ENCODE measurements at regions not wholly inside any gene's neighbourhood (a gene's known extent, or its start where the extent isn't known, plus 50 kb on each side); places are given as distances from the start of the nearest gene placed in this dataset.

DNA sequence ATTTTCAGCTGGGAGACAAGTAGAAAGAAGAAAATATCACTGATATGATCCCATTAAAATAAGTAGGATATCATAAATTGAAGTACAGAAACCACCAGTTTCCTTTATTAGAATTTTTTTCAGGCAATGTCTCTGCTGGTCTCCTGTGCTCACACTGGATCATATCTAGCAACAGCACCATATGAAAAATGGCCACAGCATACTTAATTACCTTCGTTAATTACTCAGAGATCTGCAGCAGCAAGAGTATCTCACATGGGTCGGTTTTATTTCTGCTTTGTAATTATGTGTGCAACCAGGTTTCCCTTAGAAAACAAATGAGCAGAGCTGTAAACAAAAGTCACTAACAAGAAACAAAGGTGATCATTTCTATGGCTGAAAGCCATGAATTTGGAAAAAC is 287.9 kb downstream of the LRRIQ3 start:
- Histone ChIP-seq H3K4me1 (ENCODE audit: insufficient read depth) (no peaks in the 10 kb centered on the region), H3K27ac (no peak overlapping the region), H3K27me3 (no peaks in the 10 kb centered on the region), H3K36me3 (no peaks in the 10 kb centered on the region), H3K9me3 (no peaks in the 10 kb centered on the region), H3K4me3 (no peak overlapping the region)
- WGBS, 3 donors, result 58 to 80% (median 58%) methylated on average over 2 of the region's 2 CpGs
- DNase-seq, result no peak
- TF ChIP-seq CTCF (IDR thresholded peaks at IDR 0.05), result no peak
- TF ChIP-seq EP300 (IDR thresholded peaks at IDR 0.05), result no peak
- TF ChIP-seq POLR2A (IDR thresholded peaks at IDR 0.05), result no peak
- intact Hi-C loops (cut with DNase I), result no loop called here

DNA sequence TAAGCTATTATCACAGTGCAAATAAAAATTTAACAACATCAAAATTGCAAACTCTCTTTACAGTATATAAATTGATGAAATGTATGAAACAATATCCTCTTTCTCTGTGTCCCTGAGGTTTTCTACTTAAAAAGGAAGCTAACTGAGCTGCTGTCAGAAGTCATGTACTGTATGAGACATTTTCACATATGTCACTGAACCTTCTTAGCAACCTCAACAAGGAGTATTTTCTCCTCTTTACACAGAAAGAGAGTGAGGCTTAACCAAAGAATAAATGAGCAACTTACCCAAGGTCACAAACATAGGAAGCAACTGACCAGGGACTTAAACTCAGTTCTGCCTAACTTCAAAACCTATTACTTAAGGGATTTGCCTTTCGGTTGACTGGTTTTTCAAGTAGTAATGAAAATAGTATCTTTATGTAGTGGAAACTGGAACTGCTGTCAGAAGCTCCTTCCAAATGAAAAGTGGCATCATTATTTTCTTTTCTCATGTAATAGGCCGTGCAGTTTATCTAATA is 288.9 kb downstream of the LRRIQ3 start:
- no peaks in the 10 kb centered on the region for H3K27me3 ChIP-seq
- WGBS, 3 donors, result 64 to 76% (median 64%) methylated on average over 2 of the region's 2 CpGs
- intact Hi-C loops (cut with DNase I), result no loop called here
- DNase-seq, result no peak
- no peak overlapping the region for H3K4me3 ChIP-seq
- H3K36me3 ChIP-seq, result no peaks in the 10 kb centered on the region
- H3K27ac ChIP-seq, result no peak overlapping the region
- H3K9me3 ChIP-seq, result no peaks in the 10 kb centered on the region
- no peaks in the 10 kb centered on the region for H3K4me1 ChIP-seq (ENCODE audit: insufficient read depth)
- TF ChIP-seq CTCF (IDR thresholded peaks at IDR 0.05) (no peak), POLR2A (IDR thresholded peaks at IDR 0.05) (no peak), EP300 (IDR thresholded peaks at IDR 0.05) (no peak)

GRCh38 chr1:73907051-73907450 is 290.9 kb downstream of the LRRIQ3 start:
- no peaks in the 10 kb centered on the region for H3K36me3 ChIP-seq
- TF ChIP-seq POLR2A (IDR thresholded peaks at IDR 0.05), result no peak
- no peak for TF ChIP-seq EP300 (IDR thresholded peaks at IDR 0.05)
- no peak for TF ChIP-seq CTCF (IDR thresholded peaks at IDR 0.05)
- no peak for DNase-seq
- intact Hi-C loops (cut with DNase I), result no loop called here
- H3K9me3 ChIP-seq, result no peaks in the 10 kb centered on the region
- H3K4me3 ChIP-seq, result no peak overlapping the region
- no peaks in the 10 kb centered on the region for H3K4me1 ChIP-seq (ENCODE audit: insufficient read depth)
- no peaks in the 10 kb centered on the region for H3K27me3 ChIP-seq
- 47 to 60% (median 48%) methylated on average over 1 of the region's 1 CpG for whole genome bisulfite sequencing, 3 donors
- H3K27ac ChIP-seq, result no peak overlapping the region

DNA sequence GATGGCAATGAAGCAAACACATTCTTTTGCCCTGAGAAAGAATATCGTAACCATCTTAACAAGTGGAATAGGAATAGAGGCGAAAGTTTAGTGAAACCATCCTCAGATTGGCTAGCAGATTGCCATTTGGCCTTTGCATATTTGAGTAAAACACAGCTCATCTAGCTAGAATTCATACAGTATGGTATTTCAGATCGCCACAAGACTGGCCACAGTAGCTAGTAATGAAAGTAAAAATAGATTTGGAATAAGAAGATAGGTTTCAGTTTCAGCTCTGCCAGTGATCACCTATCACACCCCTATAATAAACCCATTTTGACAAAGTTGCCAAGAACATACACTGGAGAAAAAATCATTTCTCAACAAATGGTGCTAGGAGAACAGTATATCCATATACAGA is 294.9 kb downstream of the LRRIQ3 start:
- H3K27me3 ChIP-seq, result no peaks in the 10 kb centered on the region
- H3K4me1 ChIP-seq (ENCODE audit: insufficient read depth), result no peaks in the 10 kb centered on the region
- no peaks in the 10 kb centered on the region for H3K9me3 ChIP-seq
- no peak overlapping the region for H3K27ac ChIP-seq
- TF ChIP-seq EP300 (IDR thresholded peaks at IDR 0.05), result no peak
- TF ChIP-seq CTCF (IDR thresholded peaks at IDR 0.05), result no peak
- no peak for TF ChIP-seq POLR2A (IDR thresholded peaks at IDR 0.05)
- no peaks in the 10 kb centered on the region for H3K36me3 ChIP-seq
- intact Hi-C loops (cut with DNase I), result no loop called here
- no peak for DNase-seq
- no peak overlapping the region for H3K4me3 ChIP-seq
- WGBS, 3 donors, result 92 to 95% (median 93%) methylated on average over 3 of the region's 3 CpGs

Measured in ovary (tissue), 7 donors.